ENCODE measurements at regions not wholly inside any gene's neighbourhood (a gene's known extent, or its start where the extent isn't known, plus 50 kb on each side); places are given as distances from the start of the nearest gene placed in this dataset.

DNA sequence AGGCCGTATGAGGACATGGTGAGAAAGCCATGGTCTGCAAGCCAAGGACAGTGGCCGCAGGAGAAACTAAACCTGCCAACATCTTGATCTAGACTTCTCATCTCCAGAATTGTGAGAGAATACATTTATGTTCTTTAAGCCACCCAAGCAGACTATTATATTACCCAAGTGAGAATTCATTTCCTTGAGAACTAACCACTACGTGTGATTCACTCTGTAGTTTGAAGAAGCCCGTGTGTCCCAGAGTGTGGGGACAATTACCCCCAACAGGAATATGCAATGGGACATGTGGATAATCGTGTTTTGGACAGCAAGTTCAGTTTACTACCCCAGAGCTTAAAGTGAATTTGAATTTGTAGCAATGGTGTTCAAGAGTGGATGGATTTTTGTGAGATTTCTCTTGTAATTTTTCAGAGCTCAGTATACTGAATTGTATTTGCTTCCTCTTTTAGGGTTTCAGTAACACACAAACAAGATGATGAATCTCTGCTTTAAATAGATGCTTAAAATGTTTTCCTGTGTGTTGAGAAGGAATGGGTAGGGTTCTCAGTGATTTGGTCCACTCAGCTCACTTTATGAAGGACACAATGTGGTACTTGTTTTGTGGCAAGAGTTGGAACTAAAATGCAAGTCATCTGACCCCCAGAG is 100.0 kb upstream of the ARHGAP20 start:
- DNase-seq, result no peak

DNA sequence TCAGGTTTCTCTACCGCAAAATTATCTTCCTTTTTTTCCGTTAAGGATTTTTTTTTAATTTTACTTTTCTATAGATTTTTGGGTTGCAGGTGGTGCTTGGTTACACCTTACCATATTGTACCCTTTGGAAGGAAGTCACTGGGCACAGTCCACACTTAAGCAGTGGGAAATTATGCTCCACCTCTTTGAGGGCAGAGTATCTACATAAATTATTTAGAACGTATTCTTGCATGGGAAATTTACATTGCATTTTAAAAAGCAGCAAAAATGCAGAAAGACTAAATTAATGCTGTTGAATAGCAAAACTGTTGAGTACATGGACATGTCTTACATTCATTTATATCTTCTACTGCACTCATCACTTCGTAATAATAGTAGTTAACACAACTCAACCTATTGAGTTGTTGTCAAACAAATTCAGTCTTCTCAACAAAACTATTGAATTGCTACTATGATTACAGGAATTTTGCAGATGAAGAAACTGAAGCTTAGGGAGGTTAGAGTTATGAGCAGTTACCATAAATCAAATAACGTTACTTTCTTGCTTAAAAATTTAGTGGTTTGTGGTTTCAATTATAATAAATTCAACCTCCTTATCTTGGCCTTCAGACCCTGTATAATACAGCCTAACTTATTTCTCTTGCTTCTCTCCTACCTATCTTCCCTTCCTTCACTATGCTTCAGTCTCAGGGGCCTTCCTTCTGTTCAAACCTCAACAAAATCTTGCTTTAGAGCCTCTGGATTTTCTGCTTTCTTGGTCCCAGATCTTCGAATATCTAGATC is 97.4 kb upstream of the ARHGAP20 start:
- no peak for DNase-seq

DNA sequence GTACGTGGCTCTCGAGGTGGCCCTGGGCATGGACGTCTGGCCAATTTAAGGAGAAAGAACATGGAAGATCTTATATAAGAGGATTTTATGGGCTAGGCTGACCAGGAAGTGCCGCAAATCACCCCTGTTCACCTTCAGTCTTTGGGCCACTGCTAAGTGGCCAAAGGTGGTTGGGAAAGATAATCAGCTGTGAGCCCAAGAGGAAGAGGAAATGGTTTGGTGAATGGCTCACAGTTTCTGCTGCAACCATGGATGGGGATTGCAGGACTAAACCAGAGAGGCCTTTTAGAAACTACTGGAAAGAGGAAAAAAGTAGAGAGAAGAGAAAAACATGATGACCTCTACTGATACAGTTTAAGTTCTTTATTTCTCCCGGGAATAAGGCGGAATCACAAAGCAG is 96.0 kb upstream of the ARHGAP20 start:
- no peak for DNase-seq

DNA sequence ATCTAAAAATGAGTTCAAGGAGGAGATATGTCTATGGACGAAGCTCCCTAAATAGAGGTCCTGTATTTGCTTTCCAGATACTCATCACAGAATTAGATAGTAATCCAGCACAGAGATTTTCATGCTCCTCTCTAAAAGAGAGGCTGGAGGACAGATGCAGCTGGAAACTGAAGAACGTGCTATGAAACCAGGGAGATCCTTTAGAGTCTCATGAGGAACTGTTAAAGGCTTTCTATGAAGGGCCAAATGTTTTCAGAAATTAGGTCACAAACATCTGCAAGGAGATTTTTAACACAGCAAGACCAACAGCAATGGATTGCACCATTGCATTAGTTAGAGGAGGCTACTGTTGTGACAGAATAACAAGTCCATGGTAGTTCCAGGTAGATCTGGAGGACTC is 95.6 kb upstream of the ARHGAP20 start:
- DNase-seq, result no peak

DNA sequence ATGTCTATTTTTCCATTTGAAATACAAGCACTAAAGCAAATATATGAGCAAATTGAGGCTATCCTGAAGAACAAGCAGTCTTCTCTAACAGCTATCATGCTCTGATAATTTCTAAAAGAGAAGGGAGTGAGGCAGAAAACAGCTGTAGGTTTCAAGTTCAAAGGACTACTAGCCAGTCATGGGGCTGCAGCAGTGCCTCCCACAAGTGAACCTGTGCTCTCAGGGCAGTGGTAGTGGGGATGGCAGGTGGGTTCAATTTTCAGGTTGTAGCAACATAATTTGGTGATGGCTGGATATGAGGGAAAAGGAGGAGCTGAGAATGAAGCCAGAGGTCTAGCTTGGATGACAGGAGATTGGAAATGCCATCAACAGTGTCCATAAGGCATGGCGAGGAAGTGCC is 93.5 kb upstream of the ARHGAP20 start:
- DNase-seq, result no peak

DNA sequence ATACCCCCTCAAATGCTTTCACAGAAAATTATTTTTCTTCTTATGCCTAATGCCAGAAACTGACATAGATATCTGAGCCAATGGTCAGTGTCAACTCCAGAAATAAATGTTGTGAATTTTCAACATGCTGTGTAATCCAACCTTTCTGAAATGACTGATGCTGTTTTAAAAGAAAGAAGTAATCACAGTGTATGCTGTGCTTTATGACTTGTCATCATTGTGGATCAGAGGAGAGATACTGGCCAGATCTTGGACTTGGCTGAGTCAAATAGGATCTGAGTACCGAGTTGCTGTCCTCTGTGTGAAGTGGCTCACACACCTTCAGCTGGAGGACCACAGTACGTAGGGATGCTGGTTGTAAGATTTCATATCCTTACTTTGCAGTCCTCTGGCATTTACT is 89.9 kb upstream of the ARHGAP20 start:
- no peak for DNase-seq

DNA sequence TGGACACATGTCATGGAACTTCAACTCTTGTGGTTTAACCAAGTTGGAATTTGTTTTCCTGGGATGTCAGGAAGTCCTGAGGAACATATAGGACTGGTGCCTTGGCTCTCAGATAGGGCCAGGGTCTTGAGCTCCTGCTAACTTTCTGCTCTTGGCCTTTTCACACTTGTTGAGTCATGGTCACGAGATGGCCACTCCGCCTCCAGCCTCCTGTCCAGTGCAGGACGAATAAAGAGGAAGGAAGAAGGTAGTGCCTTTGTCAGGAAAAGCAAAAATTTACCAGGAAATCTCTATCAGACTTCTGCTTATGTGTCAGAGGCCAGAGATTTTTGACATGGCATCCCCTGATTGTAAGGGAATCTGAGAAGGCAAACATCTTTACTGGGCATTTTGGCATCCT is 89.1 kb upstream of the ARHGAP20 start:
- DNase-seq, result no peak

DNA sequence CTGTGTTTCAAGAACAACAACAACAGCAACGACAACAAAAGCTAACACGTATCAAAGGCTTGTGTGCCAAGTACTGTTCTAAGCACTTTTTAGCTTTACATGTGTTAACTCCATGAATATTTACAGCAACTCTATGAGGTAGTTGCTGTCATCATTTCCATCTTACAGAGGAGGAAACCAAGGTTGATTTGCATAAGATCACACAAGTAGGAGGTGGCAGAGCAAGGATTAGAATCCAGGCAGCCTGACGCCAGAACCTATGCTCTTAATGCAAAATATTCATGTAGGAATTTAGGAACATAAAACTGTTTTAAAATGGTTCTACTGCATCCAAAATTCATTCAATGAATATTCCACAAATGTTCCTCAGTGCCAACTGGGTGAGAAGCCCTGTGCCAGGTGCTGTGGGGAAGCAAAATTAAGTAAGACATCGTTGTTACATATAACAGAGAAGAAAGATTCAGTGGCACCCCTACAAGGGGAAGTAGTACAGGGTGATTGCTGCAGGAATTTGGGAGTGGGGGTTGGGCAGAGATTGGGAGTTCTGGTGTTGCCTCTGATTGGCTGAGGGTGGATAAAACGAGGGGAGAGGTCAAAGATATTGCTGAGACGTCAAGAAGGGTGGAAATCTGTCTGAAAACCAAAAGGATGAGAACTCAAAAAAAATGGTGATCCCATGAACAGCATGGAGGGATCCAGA is 86.1 kb upstream of the ARHGAP20 start:
- no peak for DNase-seq

DNA sequence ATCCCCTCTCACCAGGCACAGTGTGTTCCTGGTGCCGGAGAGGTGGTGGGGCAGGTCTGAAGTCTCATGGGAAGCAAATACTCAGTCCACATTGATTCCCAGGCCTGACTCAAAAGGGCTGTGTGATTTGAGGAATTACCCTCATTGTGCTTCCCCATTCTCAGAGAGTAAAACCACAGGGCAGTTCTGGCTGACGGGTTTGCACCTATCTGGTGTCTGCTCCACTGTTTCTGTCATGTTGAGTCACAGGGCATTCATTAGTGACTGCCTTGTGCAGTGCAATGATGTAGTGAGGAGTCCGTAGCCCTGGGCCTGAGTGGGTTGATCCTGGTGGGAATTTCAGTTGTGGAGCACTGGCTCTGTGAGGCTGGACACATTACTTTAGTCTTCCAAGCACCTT is 85.2 kb upstream of the ARHGAP20 start:
- no peak for DNase-seq

DNA sequence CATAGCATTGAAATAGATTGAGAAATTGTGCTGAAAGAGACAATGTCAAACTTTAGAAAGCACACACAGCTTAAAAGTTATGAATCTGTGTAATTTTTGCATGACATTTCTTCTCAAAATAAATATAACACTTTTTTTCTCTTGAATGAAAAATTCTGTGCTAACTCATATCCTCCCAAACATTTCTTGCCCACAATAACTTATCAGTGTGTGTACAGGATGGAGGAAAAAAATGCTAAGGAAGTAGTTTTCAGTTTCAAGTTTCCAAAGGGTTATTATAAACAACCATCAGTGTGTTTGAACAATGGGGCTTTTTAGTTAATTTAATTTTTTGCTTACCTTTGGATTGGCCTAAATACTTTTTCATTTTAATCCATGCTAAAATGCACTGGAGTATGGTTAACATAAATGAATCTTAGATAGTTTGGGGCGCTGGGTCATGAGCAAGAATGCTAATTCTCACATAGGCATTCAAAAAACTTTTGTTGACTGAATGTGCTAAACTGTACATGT is 82.9 kb upstream of the ARHGAP20 start:
- DNase-seq, result no peak

DNA sequence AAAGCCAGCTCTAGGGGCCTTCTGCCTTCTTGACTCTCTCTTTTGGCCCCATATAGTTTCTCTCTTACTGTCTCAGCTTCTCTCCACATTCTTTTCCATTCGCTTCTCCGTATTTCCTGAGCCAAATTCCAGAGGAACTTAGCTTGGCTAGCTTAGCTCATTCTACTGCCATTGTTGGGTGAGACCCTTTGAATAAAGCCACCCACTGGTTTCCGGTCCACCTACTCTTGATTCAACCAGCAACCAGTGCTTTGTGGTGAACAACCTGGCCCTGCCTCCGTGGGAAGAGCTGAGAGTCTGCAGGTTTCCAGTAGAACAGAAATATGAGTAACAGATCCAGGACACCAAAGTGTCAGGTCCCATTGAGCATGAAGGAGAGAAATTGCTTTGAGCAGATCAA is 81.3 kb upstream of the ARHGAP20 start:
- DNase-seq, result no peak

DNA sequence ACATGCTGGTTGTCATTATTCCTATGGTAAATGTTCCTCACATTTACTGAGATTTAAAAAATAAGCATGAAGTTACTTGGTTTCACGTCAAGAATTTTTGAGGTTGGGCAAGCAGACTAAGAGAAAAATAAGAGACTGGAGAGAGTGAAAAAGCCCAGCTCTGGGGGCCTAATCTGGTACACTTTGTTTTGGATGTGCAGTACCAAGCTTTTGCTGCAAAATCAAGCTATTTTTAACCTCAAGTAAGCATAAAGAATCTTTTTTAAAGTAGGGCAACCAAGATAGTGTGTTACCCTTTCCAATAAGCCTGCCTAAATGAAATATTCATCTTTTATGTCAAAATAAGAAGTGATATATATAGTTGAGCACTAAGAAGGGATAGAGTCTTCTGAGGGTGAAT is 79.4 kb upstream of the ARHGAP20 start:
- DNase-seq, result no peak

DNA sequence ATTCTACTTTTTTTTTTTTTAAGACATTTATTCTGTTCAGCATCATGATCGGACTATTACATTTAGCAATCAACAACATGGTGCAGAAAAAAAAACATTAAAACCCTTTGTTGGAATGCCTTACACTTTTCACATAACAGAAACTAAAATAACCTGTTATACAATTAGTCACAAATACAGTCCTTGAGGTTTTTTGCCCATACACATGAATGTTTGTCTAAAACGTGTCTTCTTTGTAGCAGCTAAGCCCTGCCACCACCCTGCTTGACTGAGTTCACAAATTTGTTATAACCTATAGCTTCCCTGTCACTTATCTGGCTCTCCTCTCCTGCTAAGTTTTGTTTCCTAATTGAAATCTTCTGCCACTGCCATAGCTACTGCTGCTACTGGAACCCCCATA is 75.4 kb upstream of the ARHGAP20 start:
- DNase-seq, result no peak

DNA sequence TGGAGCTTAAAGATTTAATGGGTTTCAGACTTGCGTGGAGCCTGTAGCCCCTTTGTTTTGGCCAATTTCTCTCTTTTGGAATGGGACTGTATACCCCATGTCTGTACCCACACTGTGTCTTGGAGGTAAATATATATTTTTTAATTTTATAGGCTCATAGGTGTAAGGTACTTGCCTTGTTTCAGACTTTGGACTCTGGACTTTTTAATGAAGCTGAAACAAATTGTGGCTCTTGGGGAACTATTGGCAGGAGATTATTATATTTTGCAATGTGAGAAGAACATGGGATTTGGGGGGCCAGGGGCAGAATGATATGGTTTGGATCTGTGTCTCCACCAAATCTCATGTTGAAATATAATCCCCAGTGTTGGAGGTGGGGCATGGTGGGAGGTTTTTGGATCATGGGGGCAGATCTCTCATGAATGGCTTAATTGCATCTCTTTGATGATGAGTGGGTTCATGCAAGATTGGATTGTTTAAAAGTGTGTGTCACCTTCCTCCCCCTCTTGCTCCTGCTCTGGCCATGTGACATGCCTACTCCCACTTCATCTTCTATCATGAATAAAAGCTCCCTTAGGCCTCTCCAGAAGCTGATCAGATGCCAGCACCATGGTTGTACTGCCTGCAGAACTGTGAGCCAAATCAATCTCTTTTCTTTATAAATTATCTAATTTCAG is 74.1 kb upstream of the ARHGAP20 start:
- no peak for DNase-seq

DNA sequence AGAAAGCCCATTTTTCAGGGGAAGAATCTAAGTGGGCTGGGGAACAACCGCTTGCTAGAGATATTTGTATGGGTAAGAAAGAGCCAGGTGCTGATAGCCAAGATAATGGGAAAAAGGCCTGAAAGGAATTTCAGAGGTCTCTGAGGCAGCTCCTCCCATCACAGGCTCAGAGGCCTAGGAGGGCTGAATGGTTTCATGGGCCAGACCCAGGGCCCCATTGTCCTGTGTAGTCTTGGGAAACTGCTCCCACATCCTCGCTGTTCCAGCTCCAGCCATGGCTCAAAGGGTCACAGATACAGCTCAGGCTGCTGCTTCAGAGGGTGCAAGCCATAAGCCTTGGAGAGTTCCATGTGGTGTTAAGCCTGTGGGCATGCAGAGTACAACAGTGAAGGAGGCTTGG is 73.2 kb upstream of the ARHGAP20 start:
- no peak for DNase-seq

DNA sequence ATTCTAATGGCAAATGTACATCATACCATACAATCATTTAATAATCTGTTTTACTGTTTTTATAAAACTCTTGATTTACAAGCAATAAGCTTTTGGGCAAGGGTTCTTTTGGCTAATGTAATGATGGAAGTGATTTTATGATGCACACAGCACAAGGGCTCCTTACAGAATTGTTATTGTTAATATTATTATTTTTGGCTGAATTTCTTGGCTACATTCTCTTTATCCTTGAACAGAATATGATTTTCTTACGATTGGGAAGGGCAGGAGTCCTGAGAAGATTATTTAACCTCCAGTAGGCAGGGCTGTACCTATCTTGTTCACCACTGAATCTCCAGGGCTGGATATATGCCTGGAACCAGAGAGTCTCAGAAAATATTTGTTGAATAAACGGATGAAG is 70.4 kb upstream of the ARHGAP20 start:
- no peak for DNase-seq

DNA sequence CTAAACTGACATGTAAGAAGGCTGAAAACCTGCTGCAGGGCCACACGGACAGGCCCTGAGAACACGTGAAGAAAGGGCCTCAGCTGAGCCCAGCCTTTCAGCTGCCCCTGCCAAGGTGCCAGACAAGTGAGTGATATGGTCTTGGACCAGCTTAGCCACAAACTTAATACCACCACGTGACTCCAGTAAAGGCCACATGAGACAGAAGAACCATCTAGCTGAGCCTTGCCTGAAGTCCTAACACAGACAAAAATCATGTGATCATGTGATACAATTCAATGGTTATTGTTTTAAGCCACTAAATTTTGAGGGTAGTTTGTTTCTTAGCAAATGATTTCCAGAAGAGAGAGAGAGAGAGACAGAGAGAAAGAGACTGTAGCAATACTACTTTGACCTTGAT is 66.9 kb upstream of the ARHGAP20 start:
- DNase-seq, result no peak

DNA sequence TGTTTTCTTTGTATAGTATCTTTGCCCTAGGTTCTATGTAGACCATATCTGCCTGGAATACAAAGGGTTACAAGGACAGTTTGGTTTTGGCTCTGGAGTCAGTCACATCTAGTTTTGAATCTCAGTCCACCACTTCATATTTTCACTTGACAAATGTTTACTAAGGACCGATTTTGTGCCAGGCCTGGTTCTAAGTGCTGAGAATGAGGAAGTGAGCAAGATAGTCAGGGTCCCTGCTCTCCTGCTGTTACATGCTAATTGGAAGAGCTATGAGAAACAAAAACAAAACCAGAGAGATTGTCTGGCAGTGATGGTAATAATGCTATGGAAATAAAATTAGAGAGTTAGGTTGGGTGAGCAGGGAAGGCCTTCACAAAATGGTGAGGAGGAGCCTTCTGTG is 66.1 kb upstream of the ARHGAP20 start:
- DNase-seq, result no peak

DNA sequence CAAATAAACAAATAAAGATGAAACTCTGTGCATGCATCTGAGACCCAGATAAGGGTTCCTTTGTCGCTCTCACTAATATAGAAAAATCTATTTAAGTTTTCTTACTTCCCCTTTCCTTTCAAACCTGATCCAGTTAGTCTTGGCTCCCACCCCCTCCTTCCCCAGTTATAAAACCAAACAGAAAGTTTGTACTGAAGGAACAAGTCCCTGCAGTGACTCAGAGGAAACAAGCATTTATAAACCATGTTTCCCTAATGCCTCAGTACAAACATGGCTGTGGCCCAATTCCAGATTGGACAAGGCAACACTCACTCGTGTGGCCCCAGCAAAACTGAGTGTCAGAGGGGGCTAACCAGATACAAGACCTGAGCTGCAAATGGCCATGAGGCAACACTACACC is 65.5 kb upstream of the ARHGAP20 start:
- no peak for DNase-seq

DNA sequence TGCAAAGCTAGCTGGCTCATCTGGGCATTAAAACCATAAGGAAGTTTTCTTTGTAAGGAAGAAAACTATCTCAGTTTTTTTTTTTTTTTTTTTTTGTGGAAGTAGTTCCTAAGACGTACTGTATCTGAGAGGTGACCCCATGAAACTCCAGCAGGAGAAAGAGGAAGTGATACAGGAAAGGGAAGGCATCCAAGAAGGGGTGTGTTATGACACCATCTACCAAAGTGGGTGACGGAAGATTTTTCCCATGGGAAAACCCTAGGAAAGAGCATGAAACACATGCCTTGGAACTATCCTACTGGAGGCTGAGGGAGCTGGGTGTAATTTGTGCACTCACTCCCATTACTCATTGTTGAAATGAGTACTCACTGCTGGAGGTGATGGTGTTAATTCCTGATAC is 63.8 kb upstream of the ARHGAP20 start:
- DNase-seq, result no peak

DNA sequence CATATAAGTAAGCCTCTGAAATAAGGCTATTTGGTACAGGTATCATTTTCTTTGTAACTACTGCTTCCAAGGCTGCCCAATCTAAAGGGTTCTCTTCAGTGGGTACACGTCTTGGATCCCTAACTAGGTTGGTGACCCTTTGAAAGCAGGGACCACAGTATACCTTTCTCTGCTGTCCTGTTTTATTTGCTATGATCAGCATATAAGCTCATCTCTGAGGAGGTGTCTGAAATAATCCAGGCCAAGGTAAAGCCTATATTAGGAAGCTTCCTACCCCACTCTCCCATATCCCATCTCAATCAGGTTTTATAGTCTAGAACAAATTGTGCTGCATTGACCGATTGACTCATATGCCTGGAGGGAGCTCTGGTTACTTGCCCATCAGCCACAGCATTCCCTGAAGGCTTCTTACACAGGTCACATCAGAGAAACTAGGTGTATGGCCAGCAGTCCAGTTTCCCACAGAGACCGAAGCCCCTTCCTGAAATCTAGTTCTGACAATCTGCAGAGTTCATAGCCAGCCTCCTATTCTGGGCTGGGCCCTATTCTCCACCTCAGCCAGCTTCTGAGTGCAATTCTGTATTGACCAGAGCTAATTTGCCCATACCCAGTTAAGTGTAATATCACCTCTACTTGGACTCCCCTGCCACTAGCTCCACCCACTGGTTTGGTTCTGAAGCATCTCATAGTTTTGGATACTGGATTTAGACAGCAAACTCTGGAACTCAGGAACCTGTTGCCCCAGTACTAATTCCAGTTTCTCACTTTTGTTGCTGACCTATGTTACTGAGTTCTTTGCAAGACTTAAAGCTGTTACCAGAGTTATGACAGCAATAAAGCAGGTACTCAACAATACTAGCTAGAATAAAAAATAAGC is 62.1 kb upstream of the ARHGAP20 start:
- DNase-seq, result no peak

DNA sequence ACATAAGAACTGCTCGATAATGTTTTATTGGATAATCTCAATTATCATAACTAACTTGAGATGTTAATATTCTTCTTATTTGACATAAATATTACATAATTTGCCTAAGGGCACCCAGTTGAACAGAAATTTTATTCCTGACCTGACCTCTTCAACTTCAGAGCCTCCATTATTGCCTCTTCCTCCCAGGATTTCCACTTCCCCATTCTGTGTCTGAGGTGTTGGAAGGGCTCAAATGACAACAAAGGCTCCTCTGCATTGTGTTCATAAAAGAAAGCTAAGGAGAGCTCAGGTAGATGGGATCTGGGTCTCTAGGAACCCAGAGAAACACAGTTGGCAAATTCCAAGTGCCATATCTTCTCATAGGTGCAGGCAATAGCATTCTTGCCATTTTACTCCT is 61.2 kb upstream of the ARHGAP20 start:
- DNase-seq, result no peak

DNA sequence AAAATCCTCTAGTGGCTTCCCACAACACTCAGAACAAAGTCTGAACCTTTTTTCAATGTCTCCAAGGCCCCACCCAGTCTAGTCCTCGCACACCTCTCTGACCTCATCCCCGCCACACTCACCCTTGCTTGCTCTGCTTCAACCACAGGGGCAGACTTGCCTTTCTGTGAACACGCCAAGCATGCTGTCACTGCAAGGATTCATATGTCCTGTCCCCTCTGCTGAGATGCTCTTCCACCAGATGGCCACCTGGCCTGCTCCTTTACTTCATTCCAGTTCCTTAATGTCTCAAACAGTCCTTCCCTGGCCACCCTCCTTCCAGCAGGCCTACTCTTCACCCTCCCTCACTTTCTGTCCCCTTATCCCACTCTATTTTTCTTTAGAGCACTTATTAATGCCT is 60.6 kb upstream of the ARHGAP20 start:
- no peak for DNase-seq

Data from NCI-H345 (cell line).